Kidney (tissue), 13 donors: ENCODE measurements at regions not wholly inside any gene's neighbourhood (a gene's known extent, or its start where the extent isn't known, plus 50 kb on each side); places are given as distances from the start of the nearest gene placed in this dataset.

Experiments
- DNase-seq, 5 donors: peaks; one replicate each; pipeline ENCODE4 v3.0.0-alpha.2; 2013 to 2020
- FAIRE-seq: peaks from 2 replicates; lab custom pipeline; 2012; peaks lifted over from hg19 to GRCh38; lab: Jason Lieb, UNC
- H3K27ac ChIP-seq, 2 donors: one replicate each; pipeline ENCODE4 v1.7.0; 2013; ENCODE audit warnings: low read depth in 2 of 2, low read length in 2 of 2, inconsistent platforms in 1 of 2
- H3K27me3 ChIP-seq: one replicate; pipeline ENCODE4 v1.7.1; 2013; ENCODE audit warnings: low read length, inconsistent platforms; ENCODE audit not compliant: control insufficient read depth, insufficient read depth
- H3K36me3 ChIP-seq, 3 donors: one replicate each; pipeline versions ENCODE4 v1.7.0 to v1.7.1; 2013; ENCODE audit warnings: low read length in 3 of 3, control low read depth in 1 of 3, inconsistent platforms in 1 of 3; ENCODE audit not compliant: insufficient read depth in 3 of 3, control insufficient read depth in 2 of 3
- H3K4me1 ChIP-seq, 3 donors: one replicate each; pipeline versions ENCODE4 v1.7.0 to v1.7.1; 2013; ENCODE audit warnings: low read length in 3 of 3, inconsistent platforms in 1 of 3, low read depth in 1 of 3; ENCODE audit not compliant: control insufficient read depth in 2 of 3, insufficient read depth in 2 of 3
- H3K4me3 ChIP-seq, 3 donors: one replicate each; pipeline versions ENCODE4 v1.7.0 to v1.8.1; 2013; ENCODE audit warnings: low read length in 3 of 3, control low read depth in 1 of 3, inconsistent platforms in 1 of 3
- H3K9ac ChIP-seq, 3 donors: one replicate each; pipeline versions ENCODE4 v1.7.0 to v1.7.1; 2013; ENCODE audit warnings: low read length in 3 of 3, control low read depth in 1 of 3, inconsistent platforms in 1 of 3
- H3K9me3 ChIP-seq, 3 donors: one replicate each; pipeline versions ENCODE4 v1.7.0 to v1.7.1; 2013; ENCODE audit warnings: low read length in 3 of 3, control low read depth in 1 of 3, inconsistent platforms in 1 of 3; ENCODE audit not compliant: control insufficient read depth in 2 of 3, insufficient read depth in 1 of 3
- intact Hi-C: fragments of 100-400 bp; cut with DNase I; formaldehyde crosslinking; loops from one replicate; pipeline ENCODE4 v1.11.1; 2022
- TF ChIP-seq, protein P1 (sequence below): IDR thresholded peaks from 3 replicates; pipeline ENCODE4 v1.5.1; 2012; ENCODE audit warnings: mild to moderate bottlenecking, moderate library complexity, borderline replicate concordance; ENCODE audit not compliant: insufficient read depth; ENCODE audit errors: extremely low read depth
- donor health status: control.
- donor health status: control.
- donor health status: control.
- donor health status: control.
- donor health status: control.
- donor health status: DM: yes; HTN: yes; CAD: no.
- donor health status: Normal renal cell carcinoma (clear cell type).

DNA sequence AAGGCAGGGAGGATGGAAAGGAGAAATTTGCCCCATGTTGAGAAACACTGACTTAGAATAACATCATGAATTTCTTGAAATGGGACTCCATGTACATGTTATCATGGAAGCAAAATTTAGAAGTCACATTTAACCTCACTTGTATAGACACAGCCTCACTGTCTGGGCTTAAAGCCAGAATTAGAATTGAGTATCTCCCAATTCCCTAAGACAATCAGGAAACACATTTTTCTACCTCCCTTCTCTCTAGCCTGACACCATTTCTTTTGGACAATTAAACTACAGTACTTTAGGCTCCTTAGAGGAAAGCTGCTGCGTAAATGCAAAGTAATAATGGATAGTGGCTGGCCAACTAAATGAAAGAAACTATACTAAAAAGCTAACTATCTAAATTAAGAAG, 795.5 kb downstream of the C12orf50 start:
- FAIRE-seq (no peak), DNase-seq (no peak)
- no peak overlapping the region for H3K4me3 ChIP-seq
- TF ChIP-seq, protein P1, sequence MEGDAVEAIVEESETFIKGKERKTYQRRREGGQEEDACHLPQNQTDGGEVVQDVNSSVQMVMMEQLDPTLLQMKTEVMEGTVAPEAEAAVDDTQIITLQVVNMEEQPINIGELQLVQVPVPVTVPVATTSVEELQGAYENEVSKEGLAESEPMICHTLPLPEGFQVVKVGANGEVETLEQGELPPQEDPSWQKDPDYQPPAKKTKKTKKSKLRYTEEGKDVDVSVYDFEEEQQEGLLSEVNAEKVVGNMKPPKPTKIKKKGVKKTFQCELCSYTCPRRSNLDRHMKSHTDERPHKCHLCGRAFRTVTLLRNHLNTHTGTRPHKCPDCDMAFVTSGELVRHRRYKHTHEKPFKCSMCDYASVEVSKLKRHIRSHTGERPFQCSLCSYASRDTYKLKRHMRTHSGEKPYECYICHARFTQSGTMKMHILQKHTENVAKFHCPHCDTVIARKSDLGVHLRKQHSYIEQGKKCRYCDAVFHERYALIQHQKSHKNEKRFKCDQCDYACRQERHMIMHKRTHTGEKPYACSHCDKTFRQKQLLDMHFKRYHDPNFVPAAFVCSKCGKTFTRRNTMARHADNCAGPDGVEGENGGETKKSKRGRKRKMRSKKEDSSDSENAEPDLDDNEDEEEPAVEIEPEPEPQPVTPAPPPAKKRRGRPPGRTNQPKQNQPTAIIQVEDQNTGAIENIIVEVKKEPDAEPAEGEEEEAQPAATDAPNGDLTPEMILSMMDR = no peak
- no peaks in the 10 kb centered on the region for H3K27me3 ChIP-seq
- H3K4me1 ChIP-seq = no peaks in the 10 kb centered on the region
- H3K9me3 ChIP-seq = no peaks in the 10 kb centered on the region
- H3K9ac ChIP-seq = no peak overlapping the region
- no peak overlapping the region for H3K27ac ChIP-seq
- intact Hi-C loops = no loop called here
- H3K36me3 ChIP-seq = no peaks in the 10 kb centered on the region

DNA sequence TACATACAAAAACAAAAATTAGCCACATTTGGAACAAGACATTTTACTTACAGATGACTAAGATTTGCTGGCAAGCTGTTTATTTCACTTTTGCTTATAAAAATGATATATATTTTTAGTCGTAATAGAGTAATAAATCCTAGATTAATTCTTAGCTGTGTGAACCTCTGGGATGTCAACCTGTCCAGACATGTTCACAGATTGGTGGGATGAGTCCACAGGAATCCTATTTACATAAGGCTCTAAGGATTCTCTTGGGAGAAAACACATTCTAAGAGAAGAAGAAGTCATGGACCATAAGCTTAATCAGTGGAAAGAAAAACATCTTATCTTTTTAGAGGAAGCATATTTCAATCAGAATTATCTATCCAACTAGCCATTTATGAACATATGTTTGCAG, 797.4 kb downstream of the C12orf50 start:
- Histone ChIP-seq H3K27ac (no peak overlapping the region), H3K4me1 (no peaks in the 10 kb centered on the region), H3K36me3 (no peaks in the 10 kb centered on the region), H3K27me3 (no peaks in the 10 kb centered on the region), H3K4me3 (no peak overlapping the region), H3K9me3 (no peaks in the 10 kb centered on the region), H3K9ac (no peak overlapping the region)
- TF ChIP-seq, protein P1 = no peak
- intact Hi-C loops = no loop called here
- FAIRE-seq (no peak), DNase-seq (no peak)

DNA sequence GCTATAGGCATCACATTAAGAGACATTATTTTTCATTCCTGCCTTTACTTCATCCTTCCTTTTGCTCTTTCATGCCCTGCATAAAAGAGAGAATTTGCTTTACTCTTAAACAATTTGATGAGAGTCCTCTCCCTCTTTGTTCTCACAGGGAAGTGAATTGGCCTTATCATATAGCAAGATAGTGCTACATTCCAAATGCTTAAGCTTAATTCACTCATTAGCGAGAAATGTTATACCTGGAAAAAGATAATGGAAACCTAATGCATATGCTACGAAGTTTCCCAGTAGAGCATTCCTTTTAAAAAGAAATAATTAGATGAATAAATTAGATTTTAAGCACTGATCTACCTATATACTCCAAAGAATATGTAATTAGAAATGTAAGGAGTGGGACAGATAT, 798.8 kb downstream of the C12orf50 start:
- intact Hi-C loops = no loop called here
- FAIRE-seq (no peak), DNase-seq (no peak)
- no peaks in the 10 kb centered on the region for H3K36me3 ChIP-seq
- H3K9me3 ChIP-seq = no peaks in the 10 kb centered on the region
- no peak overlapping the region for H3K4me3 ChIP-seq
- H3K27ac ChIP-seq = no peak overlapping the region
- no peak overlapping the region for H3K9ac ChIP-seq
- TF ChIP-seq, protein P1 = no peak
- no peaks in the 10 kb centered on the region for H3K4me1 ChIP-seq
- H3K27me3 ChIP-seq = no peaks in the 10 kb centered on the region

DNA sequence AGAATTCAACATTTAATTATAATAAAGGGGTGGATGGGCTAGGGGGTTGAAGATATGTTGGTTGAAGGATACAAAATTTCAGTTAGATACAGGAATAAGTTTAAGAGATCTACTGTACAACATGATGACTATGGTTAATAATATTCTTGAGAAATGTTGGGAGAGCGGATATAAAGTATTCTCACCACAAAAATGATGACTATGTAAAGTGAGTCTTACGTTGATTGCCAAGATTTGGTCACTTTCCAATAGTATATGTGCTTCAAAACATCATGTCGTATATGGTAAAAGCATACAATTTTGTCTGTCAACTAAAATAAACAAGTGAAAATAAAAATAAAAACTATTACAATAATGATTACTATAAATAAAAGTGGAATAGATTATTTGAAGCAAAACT, 802.0 kb downstream of the C12orf50 start:
- no peak overlapping the region for H3K4me3 ChIP-seq
- no peak overlapping the region for H3K9ac ChIP-seq
- H3K9me3 ChIP-seq = no peaks in the 10 kb centered on the region
- DNase-seq (no peak), FAIRE-seq (no peak)
- H3K27ac ChIP-seq = no peak overlapping the region
- intact Hi-C loops = no loop called here
- no peaks in the 10 kb centered on the region for H3K36me3 ChIP-seq
- no peaks in the 10 kb centered on the region for H3K27me3 ChIP-seq
- no peaks in the 10 kb centered on the region for H3K4me1 ChIP-seq
- TF ChIP-seq, protein P1 = no peak
